Gastrocnemius medialis (tissue), 4 donors: ENCODE measurements at regions not wholly inside any gene's neighbourhood (a gene's known extent, or its start where the extent isn't known, plus 50 kb on each side); places are given as distances from the start of the nearest gene placed in this dataset.

ENCODE experiments used
- ATAC-seq, 2 donors: fragments of 150-250 bp; one replicate each; pipeline ENCODE4 v1.9.1; 2016
- DNase-seq, 2 donors: peaks; one replicate each; pipeline ENCODE4 v3.0.0-alpha.2; 2019
- H3K27ac ChIP-seq, 4 donors: fragments of 200-600 bp; sonication (generic); 1 replicate in 1 of 4; 2 replicates in 3 of 4; pipeline ENCODE4 v1.5.1; 2016 to 2018; ENCODE audit warnings: mild to moderate bottlenecking in 2 of 4, moderate library complexity in 1 of 4
- H3K27me3 ChIP-seq, 3 donors: fragments of 200-600 bp; sonication (generic) in 2 of 3; 1 replicate in 1 of 3; 2 replicates in 2 of 3; pipeline versions ENCODE4 v1.5.1 to v1.6.0; 2016 to 2019; ENCODE audit warnings: mild to moderate bottlenecking in 1 of 3, moderate library complexity in 1 of 3
- H3K36me3 ChIP-seq, 2 donors: fragments of 200-600 bp; sonication (generic) in 1 of 2; one replicate each; pipeline ENCODE4 v1.5.1; 2017 to 2018
- H3K4me1 ChIP-seq, 2 donors: fragments of 200-600 bp; sonication (generic) in 1 of 2; one replicate each; pipeline ENCODE4 v1.5.1; 2016 to 2017; ENCODE audit warnings: mild to moderate bottlenecking in 2 of 2
- H3K4me3 ChIP-seq, 4 donors: fragments of 200-600 bp; sonication (generic) in 3 of 4; 1 replicate in 1 of 4; 2 replicates in 3 of 4; pipeline ENCODE4 v1.5.1; 2016 to 2019; ENCODE audit warnings: mild to moderate bottlenecking in 2 of 4
- H3K9me3 ChIP-seq, 3 donors: fragments of 200-600 bp; sonication (generic) in 2 of 3; 1 replicate in 1 of 3; 2 replicates in 2 of 3; pipeline ENCODE4 v1.5.1; 2016 to 2019
- CTCF ChIP-seq, 5 experiments: fragments of 450-650 bp in 3 of 5; fragments of 200-600 bp in 2 of 5; sonication (generic) in 2 of 5; IDR thresholded peaks in 4 of 5; conservative IDR thresholded peaks in 1 of 5; 1 replicate in 4 of 5; 2 replicates in 1 of 5; pipeline ENCODE4 v1.5.1; 2016 to 2019; ENCODE audit warnings: antibody characterized with exemption in 5 of 5, mild to moderate bottlenecking in 3 of 5, moderate library complexity in 3 of 5
- POLR2A ChIP-seq, 2 donors: fragments of 450-650 bp; IDR thresholded peaks; one replicate each; pipeline ENCODE4 v1.6.1; 2017; ENCODE audit warnings: antibody characterized with exemption in 2 of 2, mild to moderate bottlenecking in 2 of 2, moderate library complexity in 2 of 2
- in situ Hi-C, 4 donors: fragments of 200-750 bp; cut with MboI; loops; one replicate each; pipeline versions ENCODE4 v1.15.0 to v1.8.0; 2017; ENCODE audit warnings: low sequenced_read_pairs in 4 of 4
- intact Hi-C: fragments of 100-400 bp; cut with DNase I; formaldehyde crosslinking; loops from one replicate; pipeline ENCODE4 v1.15.1; 2023; ENCODE audit warnings: low total_unique reads

DNA sequence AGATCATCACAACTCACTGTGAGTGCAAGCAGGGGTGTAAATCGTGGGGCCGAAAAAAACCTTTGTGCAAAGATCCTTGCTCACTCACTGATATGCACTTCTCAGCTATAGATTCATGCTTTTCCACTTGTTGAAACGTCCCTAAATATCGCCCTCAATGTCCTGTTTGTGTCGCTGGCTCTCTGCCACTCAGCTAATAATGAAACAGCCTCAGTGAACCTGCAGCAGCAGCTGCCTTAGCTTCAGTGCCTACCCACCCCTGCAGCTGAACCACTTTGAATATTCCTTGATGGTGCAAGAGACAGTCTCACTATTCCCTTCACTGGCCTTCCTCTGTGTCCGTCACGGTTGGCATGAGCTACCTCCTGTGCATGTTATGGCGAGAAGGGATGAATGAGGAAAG is 128.9 kb upstream of the NAA20 start:
- intact Hi-C loops (loop anchor here (5.0 kb wide), 5 partner anchors 49 to 196 kb away; no protein-coding TSS in a partner anchor), in situ Hi-C loops (loop anchor here in 2 of 4 donors (10.0 to 25.0 kb wide), 2 partner anchors 57 to 201 kb away; no protein-coding TSS in a partner anchor)
- DNase-seq, result peak in 1 of 2 donors; percentile 19
- H3K9me3 ChIP-seq, result no peaks in the 10 kb centered on the region
- H3K27ac ChIP-seq, result peak overlapping the region; percentile 67 to 80 (median 77)
- H3K27me3 ChIP-seq, result no peaks in the 10 kb centered on the region
- peaks cover 50 to 64% of the 10 kb centered on the region in 2 donors for H3K4me1 ChIP-seq
- TF ChIP-seq CTCF (IDR thresholded peaks at IDR 0.05 in 4 of 5, conservative IDR thresholded peaks at IDR 0.05 in 1 of 5) (no peak), POLR2A (IDR thresholded peaks at IDR 0.05) (no peak)
- peak overlapping the region; percentile 7 to 42 (median 37) for H3K4me3 ChIP-seq
- H3K36me3 ChIP-seq, result no peaks in the 10 kb centered on the region
- ATAC-seq, result peak; percentile 25 to 27

DNA sequence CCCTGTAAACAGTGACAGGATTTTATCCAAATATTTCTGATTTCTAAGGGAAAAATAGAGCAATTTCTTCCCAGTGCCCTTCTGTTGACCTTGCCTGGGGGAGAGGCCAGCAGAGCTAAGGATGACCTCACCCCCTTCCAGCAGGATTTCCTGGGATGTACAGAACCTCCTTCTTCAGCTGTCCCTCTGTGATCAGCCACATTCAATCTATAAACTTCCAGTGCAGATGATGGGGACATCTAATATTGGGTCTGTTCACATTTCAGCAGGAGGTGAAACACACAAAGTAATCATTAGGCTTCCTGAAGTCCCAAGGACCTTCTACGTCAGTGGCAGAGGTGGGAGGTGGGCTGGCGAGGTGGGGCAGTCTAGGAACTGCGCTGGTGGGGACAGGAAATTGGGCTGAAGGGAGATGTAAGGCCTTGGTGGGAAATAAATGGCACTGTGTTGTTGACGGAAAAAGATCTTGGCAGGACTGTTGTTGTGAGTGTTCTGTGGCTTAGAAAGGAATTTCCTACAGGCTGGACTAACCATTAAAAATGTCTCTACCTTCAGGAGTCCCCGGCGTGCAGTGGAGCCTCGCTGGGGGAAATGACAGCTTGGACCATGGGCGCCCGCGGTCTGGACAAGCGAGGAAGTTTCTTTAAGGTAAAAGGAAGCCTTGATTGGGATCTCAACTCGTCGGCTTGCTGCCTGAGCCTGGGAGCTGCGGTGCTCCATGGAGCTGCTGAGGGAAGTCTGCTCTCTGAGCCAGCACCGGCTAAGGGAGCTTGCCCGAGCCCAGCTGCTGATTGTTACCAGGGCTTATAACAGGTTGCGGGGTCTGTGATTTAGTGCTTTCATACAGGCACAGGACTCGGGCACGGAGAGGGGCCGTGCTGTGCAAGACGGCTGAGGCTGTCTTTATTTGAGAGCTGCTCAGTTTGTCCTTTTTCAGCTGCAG is 127.9 kb upstream of the NAA20 start:
- no peaks in the 10 kb centered on the region for H3K9me3 ChIP-seq
- TF ChIP-seq POLR2A (IDR thresholded peaks at IDR 0.05), result no peak
- TF ChIP-seq CTCF (IDR thresholded peaks at IDR 0.05 in 4 of 5, conservative IDR thresholded peaks at IDR 0.05 in 1 of 5), result no peak
- intact Hi-C loops, result loop anchor here (5.0 kb wide), 5 partner anchors 48 to 197 kb away; no protein-coding TSS in a partner anchor
- no peaks in the 10 kb centered on the region for H3K36me3 ChIP-seq
- peak overlapping the region; percentile 36 to 42 (median 39) for H3K4me3 ChIP-seq
- peak; percentile 72 to 82 for ATAC-seq
- peaks cover 50 to 64% of the 10 kb centered on the region in 2 donors for H3K4me1 ChIP-seq
- H3K27ac ChIP-seq, result peak overlapping the region; percentile 67 to 80 (median 77)
- no peaks in the 10 kb centered on the region for H3K27me3 ChIP-seq
- peak in 1 of 2 donors; percentile 28 for DNase-seq
- in situ Hi-C loops, result loop anchor here in 2 of 4 donors (10.0 to 25.0 kb wide), 2 partner anchors 56 to 202 kb away; no protein-coding TSS in a partner anchor

DNA sequence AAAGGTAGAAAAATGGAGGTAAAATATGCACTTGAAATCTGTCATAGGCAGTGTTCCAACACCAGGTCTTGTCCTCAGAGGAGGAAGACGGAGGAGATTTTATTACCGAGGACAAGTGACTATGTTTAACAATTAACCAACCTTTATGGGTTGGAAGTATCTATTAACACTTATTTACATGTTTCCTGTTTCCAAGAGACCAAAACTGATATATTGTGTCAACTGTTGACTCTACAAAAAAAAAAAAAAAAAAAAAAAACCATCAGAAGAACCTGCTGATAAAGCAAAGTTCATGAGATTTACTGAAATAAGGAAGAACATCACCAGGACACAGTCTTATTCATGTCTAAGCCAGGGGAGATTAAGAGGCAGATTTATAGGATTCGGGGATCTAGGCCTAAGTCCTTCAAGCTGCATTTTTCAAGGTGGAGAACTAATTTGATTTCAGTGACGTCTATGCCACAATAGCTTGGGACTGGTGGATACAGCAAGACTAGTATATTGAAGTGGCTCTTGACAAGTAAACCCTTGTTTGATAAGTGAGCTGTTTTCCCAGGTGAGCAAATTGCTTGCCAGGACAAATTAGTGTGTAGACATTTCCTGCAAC is 126.6 kb upstream of the NAA20 start:
- intact Hi-C loops (no loop called here), in situ Hi-C loops (loop anchor here in 1 of 4 donors (25.0 kb wide), 1 partner anchor 203 kb away; no protein-coding TSS in a partner anchor)
- no peaks in the 10 kb centered on the region for H3K9me3 ChIP-seq
- ATAC-seq (no peak), DNase-seq (no peak)
- peak overlapping the region; percentile 36 to 42 (median 39) for H3K4me3 ChIP-seq
- no peaks in the 10 kb centered on the region for H3K27me3 ChIP-seq
- H3K4me1 ChIP-seq, result peaks cover 46 to 53% of the 10 kb centered on the region in 2 donors
- peak overlapping the region; percentile 67 to 80 (median 77) for H3K27ac ChIP-seq
- H3K36me3 ChIP-seq, result no peaks in the 10 kb centered on the region
- no peak for TF ChIP-seq POLR2A (IDR thresholded peaks at IDR 0.05)
- no peak for TF ChIP-seq CTCF (IDR thresholded peaks at IDR 0.05 in 4 of 5, conservative IDR thresholded peaks at IDR 0.05 in 1 of 5)

DNA sequence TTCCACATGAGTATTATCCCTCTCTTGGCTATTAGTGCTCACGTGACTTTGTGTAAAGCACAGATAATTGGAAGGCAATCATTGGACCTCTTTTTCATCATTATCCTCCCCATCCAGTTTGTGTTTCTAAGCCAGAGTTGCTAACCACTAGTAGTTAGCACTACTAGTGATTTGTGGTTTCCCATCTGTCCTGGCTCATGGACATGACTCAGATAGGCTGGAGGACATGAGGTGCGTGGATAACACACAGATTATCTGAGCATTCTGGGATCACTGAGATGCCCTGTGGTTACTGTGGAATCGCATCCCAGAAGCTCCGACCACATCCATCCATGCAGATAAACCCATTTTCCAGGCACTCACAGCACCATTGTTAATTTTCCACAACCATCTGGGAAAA is 123.8 kb upstream of the NAA20 start:
- ATAC-seq (no peak), DNase-seq (no peak)
- Histone ChIP-seq H3K4me3 (no peak overlapping the region), H3K27ac (no peak overlapping the region), H3K36me3 (peaks cover 0 to 4% of the 10 kb centered on the region in 2 donors), H3K4me1 (peaks cover 27 to 36% of the 10 kb centered on the region in 2 donors), H3K9me3 (no peaks in the 10 kb centered on the region), H3K27me3 (no peaks in the 10 kb centered on the region)
- intact Hi-C loops (no loop called here), in situ Hi-C loops (loop anchor here in 1 of 4 donors (25.0 kb wide), 1 partner anchor 206 kb away; no protein-coding TSS in a partner anchor)
- TF ChIP-seq CTCF (IDR thresholded peaks at IDR 0.05 in 4 of 5, conservative IDR thresholded peaks at IDR 0.05 in 1 of 5) (no peak), POLR2A (IDR thresholded peaks at IDR 0.05) (no peak)
